ENCODE measurements at regions not wholly inside any gene's neighbourhood (a gene's known extent, or its start where the extent isn't known, plus 50 kb on each side); places are given as distances from the start of the nearest gene placed in this dataset.

DNA sequence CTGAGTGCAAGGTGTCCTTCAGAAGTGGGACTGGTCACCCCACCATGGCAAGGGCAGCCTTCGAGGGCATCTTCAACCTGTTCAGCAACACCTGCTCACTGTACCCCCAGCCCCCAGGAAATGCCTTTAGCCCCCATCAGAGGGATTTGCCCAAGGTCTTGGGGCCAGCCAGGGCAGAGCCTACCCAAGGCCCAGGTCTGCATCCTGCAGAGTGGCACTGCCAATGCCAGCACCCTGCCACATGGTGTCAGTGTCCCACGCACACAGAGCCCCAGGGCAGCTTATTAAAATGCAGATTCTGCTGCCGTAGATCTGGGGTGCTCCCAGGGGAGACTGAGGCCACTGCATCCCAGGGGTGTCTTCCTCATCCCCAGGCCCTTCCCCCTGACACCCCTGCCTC lies 106.2 kb upstream of the KCTD7 start:
- intact Hi-C loops (cut with micrococcal nuclease) = no loop called here
- no peaks in the 10 kb centered on the region for H3K4me1 Mint-ChIP-seq
- H3K27me3 ChIP-seq (replicated peaks in 1 of 4; ENCODE audit: control extremely low read depth in 1 of 4, control insufficient read depth in 3 of 4, insufficient read depth in 4 of 4, low read length in 3 of 4) = no peaks in the 10 kb centered on the region
- H4K20me1 ChIP-seq (ENCODE audit: control insufficient read depth, insufficient read depth, low read length, poor library complexity, severe bottlenecking) = no peaks in the 10 kb centered on the region
- CTCF ChIA-PET = interaction anchor here (1.2 kb wide), 1 partner anchor 373 kb away, joined by 3 read pairs; no protein-coding TSS in a partner anchor
- no peak overlapping the region for H3K4me3 ChIP-seq (ENCODE audit: control extremely low read depth in 1 of 5, extremely low read depth in 1 of 5, insufficient read depth in 1 of 5, low read depth in 2 of 5, low read length in 4 of 5)
- H3K9me3 Mint-ChIP-seq (ENCODE audit: insufficient read depth) = no peaks in the 10 kb centered on the region
- 48% methylated on average over 3 of the region's 3 CpGs for WGBS (ENCODE audit: insufficient coverage)
- ATAC-seq (ENCODE audit: low read depth) (peak; percentile 41), DNase-seq (peak; percentile 14)
- H3K9me3 ChIP-seq (ENCODE audit: control extremely low read depth in 1 of 3, control insufficient read depth in 2 of 3, insufficient read depth in 1 of 3, low read length in 2 of 3) = no peaks in the 10 kb centered on the region
- no peak overlapping the region for H3K4me3 Mint-ChIP-seq
- TF ChIP-seq, protein P1, sequence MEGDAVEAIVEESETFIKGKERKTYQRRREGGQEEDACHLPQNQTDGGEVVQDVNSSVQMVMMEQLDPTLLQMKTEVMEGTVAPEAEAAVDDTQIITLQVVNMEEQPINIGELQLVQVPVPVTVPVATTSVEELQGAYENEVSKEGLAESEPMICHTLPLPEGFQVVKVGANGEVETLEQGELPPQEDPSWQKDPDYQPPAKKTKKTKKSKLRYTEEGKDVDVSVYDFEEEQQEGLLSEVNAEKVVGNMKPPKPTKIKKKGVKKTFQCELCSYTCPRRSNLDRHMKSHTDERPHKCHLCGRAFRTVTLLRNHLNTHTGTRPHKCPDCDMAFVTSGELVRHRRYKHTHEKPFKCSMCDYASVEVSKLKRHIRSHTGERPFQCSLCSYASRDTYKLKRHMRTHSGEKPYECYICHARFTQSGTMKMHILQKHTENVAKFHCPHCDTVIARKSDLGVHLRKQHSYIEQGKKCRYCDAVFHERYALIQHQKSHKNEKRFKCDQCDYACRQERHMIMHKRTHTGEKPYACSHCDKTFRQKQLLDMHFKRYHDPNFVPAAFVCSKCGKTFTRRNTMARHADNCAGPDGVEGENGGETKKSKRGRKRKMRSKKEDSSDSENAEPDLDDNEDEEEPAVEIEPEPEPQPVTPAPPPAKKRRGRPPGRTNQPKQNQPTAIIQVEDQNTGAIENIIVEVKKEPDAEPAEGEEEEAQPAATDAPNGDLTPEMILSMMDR (IDR thresholded peaks at IDR 0.05) = no peak
- TF ChIP-seq EZH2 (IDR thresholded peaks at IDR 0.05; ENCODE audit: borderline replicate concordance, insufficient read depth, low read depth, low read length, poor library complexity, severe bottlenecking) = no peak
- no peaks in the 10 kb centered on the region for H3K79me2 ChIP-seq (ENCODE audit: control insufficient read depth, insufficient read depth, low read length)
- H3K27ac ChIP-seq (ENCODE audit: low read length in 2 of 2) = no peak overlapping the region
- H2AFZ ChIP-seq (ENCODE audit: insufficient read depth, low read depth, low read length, poor library complexity, severe bottlenecking) = no peak overlapping the region
- no peak overlapping the region for H3K9ac ChIP-seq (ENCODE audit: low read length)
- POLR2A ChIA-PET = no interaction called here
- no peaks in the 10 kb centered on the region for H3K27me3 Mint-ChIP-seq
- no peaks in the 10 kb centered on the region for H3K36me3 ChIP-seq (replicated peaks in 1 of 2; ENCODE audit: control extremely low read depth in 1 of 2, control insufficient read depth in 1 of 2, extremely low read depth in 1 of 2, insufficient read depth in 2 of 2, low read length in 1 of 2)
- no peak overlapping the region for H3K27ac Mint-ChIP-seq
- no peak overlapping the region for H3K4me2 ChIP-seq (replicated peaks; ENCODE audit: low read depth, low read length, poor library complexity, severe bottlenecking)
- no peaks in the 10 kb centered on the region for H3K4me1 ChIP-seq (ENCODE audit: control insufficient read depth in 2 of 2, insufficient read depth in 2 of 2, low read length in 2 of 2)

DNA sequence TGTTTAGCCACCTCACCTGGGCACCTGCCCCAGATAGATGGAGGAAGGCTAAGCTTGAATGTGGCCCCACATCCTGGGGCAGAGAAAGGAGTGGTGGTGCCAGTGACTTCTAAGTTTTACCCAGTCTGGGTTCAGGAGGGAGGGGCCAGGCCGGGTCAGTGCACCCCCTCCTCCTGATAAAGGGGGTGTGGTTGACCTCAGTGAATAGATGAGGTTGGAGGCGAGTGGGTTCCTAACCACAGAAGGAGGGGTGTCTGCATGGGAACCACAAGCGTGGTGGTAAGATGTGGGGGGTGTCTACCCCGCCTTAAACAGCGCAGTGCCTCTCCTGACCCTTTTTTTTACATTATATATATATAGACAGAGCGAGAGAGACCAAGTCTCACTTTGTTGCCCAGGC lies 105.3 kb upstream of the KCTD7 start:
- no peak overlapping the region for H3K27ac Mint-ChIP-seq

More for the DNA sequence above, 105.3 kb upstream of the KCTD7 start:
- H3K4me2 ChIP-seq (replicated peaks; ENCODE audit: low read depth, low read length, poor library complexity, severe bottlenecking) = no peak overlapping the region
- no peaks in the 10 kb centered on the region for H3K27me3 ChIP-seq (replicated peaks in 1 of 4; ENCODE audit: control extremely low read depth in 1 of 4, control insufficient read depth in 3 of 4, insufficient read depth in 4 of 4, low read length in 3 of 4)
- H3K27ac ChIP-seq (ENCODE audit: low read length in 2 of 2) = no peak overlapping the region
- H3K4me1 Mint-ChIP-seq = no peaks in the 10 kb centered on the region
- no peaks in the 10 kb centered on the region for H3K36me3 ChIP-seq (replicated peaks in 1 of 2; ENCODE audit: control extremely low read depth in 1 of 2, control insufficient read depth in 1 of 2, extremely low read depth in 1 of 2, insufficient read depth in 2 of 2, low read length in 1 of 2)
- DNase-seq (no peak), ATAC-seq (ENCODE audit: low read depth) (no peak)
- H3K9me3 ChIP-seq (ENCODE audit: control extremely low read depth in 1 of 3, control insufficient read depth in 2 of 3, insufficient read depth in 1 of 3, low read length in 2 of 3) = no peaks in the 10 kb centered on the region
- H4K20me1 ChIP-seq (ENCODE audit: control insufficient read depth, insufficient read depth, low read length, poor library complexity, severe bottlenecking) = no peaks in the 10 kb centered on the region
- H3K4me1 ChIP-seq (ENCODE audit: control insufficient read depth in 2 of 2, insufficient read depth in 2 of 2, low read length in 2 of 2) = no peaks in the 10 kb centered on the region
- no peak for TF ChIP-seq EZH2 (IDR thresholded peaks at IDR 0.05; ENCODE audit: borderline replicate concordance, insufficient read depth, low read depth, low read length, poor library complexity, severe bottlenecking)
- TF ChIP-seq, protein P1 (IDR thresholded peaks at IDR 0.05) = no peak
- H2AFZ ChIP-seq (ENCODE audit: insufficient read depth, low read depth, low read length, poor library complexity, severe bottlenecking) = no peak overlapping the region
- H3K4me3 ChIP-seq (ENCODE audit: control extremely low read depth in 1 of 5, extremely low read depth in 1 of 5, insufficient read depth in 1 of 5, low read depth in 2 of 5, low read length in 4 of 5) = no peak overlapping the region
- ChIA-PET POLR2A (no interaction called here), CTCF (interaction anchor here (1.2 kb wide), 1 partner anchor 372 kb away, joined by 3 read pairs; no protein-coding TSS in a partner anchor)
- H3K4me3 Mint-ChIP-seq = no peak overlapping the region
- intact Hi-C loops (cut with micrococcal nuclease) = no loop called here
- H3K9me3 Mint-ChIP-seq (ENCODE audit: insufficient read depth) = no peaks in the 10 kb centered on the region
- no peaks in the 10 kb centered on the region for H3K27me3 Mint-ChIP-seq
- WGBS (ENCODE audit: insufficient coverage) = no CpG with 5 or more reads among the region's 6 CpGs
- H3K9ac ChIP-seq (ENCODE audit: low read length) = no peak overlapping the region
- H3K79me2 ChIP-seq (ENCODE audit: control insufficient read depth, insufficient read depth, low read length) = no peaks in the 10 kb centered on the region

All from B cell (primary cell).